ENCODE measurements at regions not wholly inside any gene's neighbourhood (a gene's known extent, or its start where the extent isn't known, plus 50 kb on each side); places are given as distances from the start of the nearest gene placed in this dataset.
"Not testable (repeated sequence)": the region's sequence is repeated elsewhere in the genome, so short reads cannot be mapped to it uniquely, and the experiment has no call there.

GRCh38 chr6:21935561-21936028 is 342.0 kb downstream of the SOX4 start:
- no peaks in the 10 kb centered on the region for H3K36me3 ChIP-seq (replicated peaks; ENCODE audit: insufficient read depth, low read length)
- H3K9me3 ChIP-seq (replicated peaks; ENCODE audit: insufficient read depth, low read length): no peaks in the 10 kb centered on the region
- H3K79me2 ChIP-seq (ENCODE audit: low read length): no peaks in the 10 kb centered on the region
- no peaks in the 10 kb centered on the region for H3K9me2 ChIP-seq (replicated peaks; ENCODE audit: insufficient read depth, low read length)
- no peak overlapping the region for H2AFZ ChIP-seq (ENCODE audit: low read length)
- no peak for DNase-seq
- no peak overlapping the region for H3K27ac ChIP-seq (ENCODE audit: low read length)
- H3K9ac ChIP-seq (ENCODE audit: low read length): no peak overlapping the region
- no peaks in the 10 kb centered on the region for H3F3A ChIP-seq (ENCODE audit: insufficient read depth, low read length)
- TF ChIP-seq EZH2 (optimal IDR thresholded peaks at IDR 0.05; ENCODE audit: low read depth, low read length) (no peak), CTCF (IDR thresholded peaks at IDR 0.05; ENCODE audit: low read length) (peak; percentile 43)
- H3K27me3 ChIP-seq (replicated peaks; ENCODE audit: insufficient read depth, low read length): no peaks in the 10 kb centered on the region
- H3K4me2 ChIP-seq (ENCODE audit: low read depth, low read length): no peak overlapping the region
- H3K4me1 ChIP-seq (ENCODE audit: low read length): no peaks in the 10 kb centered on the region
- H4K20me1 ChIP-seq (ENCODE audit: insufficient read depth, low read length): no peaks in the 10 kb centered on the region
- H3K4me3 ChIP-seq (ENCODE audit: low read length): no peak overlapping the region

GRCh38 chr6:21937466-21937865 is 343.9 kb downstream of the SOX4 start:
- H3K9me2 ChIP-seq (replicated peaks; ENCODE audit: insufficient read depth, low read length): no peaks in the 10 kb centered on the region
- no peaks in the 10 kb centered on the region for H3K27me3 ChIP-seq (replicated peaks; ENCODE audit: insufficient read depth, low read length)
- H3K4me3 ChIP-seq (ENCODE audit: low read length): no peak overlapping the region
- H4K20me1 ChIP-seq (ENCODE audit: insufficient read depth, low read length): no peaks in the 10 kb centered on the region
- no peak overlapping the region for H3K27ac ChIP-seq (ENCODE audit: low read length)
- DNase-seq: no peak
- H3K79me2 ChIP-seq (ENCODE audit: low read length): no peaks in the 10 kb centered on the region
- no peaks in the 10 kb centered on the region for H3K4me1 ChIP-seq (ENCODE audit: low read length)
- no peaks in the 10 kb centered on the region for H3K9me3 ChIP-seq (replicated peaks; ENCODE audit: insufficient read depth, low read length)
- no peak for TF ChIP-seq CTCF (IDR thresholded peaks at IDR 0.05; ENCODE audit: low read length)
- TF ChIP-seq EZH2 (optimal IDR thresholded peaks at IDR 0.05; ENCODE audit: low read depth, low read length): no peak
- no peak for TF ChIP-seq EZH2phosphoT487 (IDR thresholded peaks at IDR 0.05; ENCODE audit: low read length)
- H2AFZ ChIP-seq (ENCODE audit: low read length): no peak overlapping the region
- no peaks in the 10 kb centered on the region for H3K36me3 ChIP-seq (replicated peaks; ENCODE audit: insufficient read depth, low read length)
- no peak overlapping the region for H3K9ac ChIP-seq (ENCODE audit: low read length)
- H3F3A ChIP-seq (ENCODE audit: insufficient read depth, low read length): no peaks in the 10 kb centered on the region
- no peak overlapping the region for H3K4me2 ChIP-seq (ENCODE audit: low read depth, low read length)

GRCh38 chr6:21939066-21939465 is 345.5 kb downstream of the SOX4 start:
- H3K79me2 ChIP-seq (ENCODE audit: low read length); DNase-seq; H3K36me3 ChIP-seq (replicated peaks; ENCODE audit: insufficient read depth, low read length); H4K20me1 ChIP-seq (ENCODE audit: insufficient read depth, low read length); H3K9me2 ChIP-seq (replicated peaks; ENCODE audit: insufficient read depth, low read length); H3K27ac ChIP-seq (ENCODE audit: low read length); H3K27me3 ChIP-seq (replicated peaks; ENCODE audit: insufficient read depth, low read length); H3K9me3 ChIP-seq (replicated peaks; ENCODE audit: insufficient read depth, low read length); H3F3A ChIP-seq (ENCODE audit: insufficient read depth, low read length); H3K9ac ChIP-seq (ENCODE audit: low read length); H3K4me1 ChIP-seq (ENCODE audit: low read length); H2AFZ ChIP-seq (ENCODE audit: low read length); H3K4me3 ChIP-seq (ENCODE audit: low read length); H3K4me2 ChIP-seq (ENCODE audit: low read depth, low read length): not testable (repeated sequence)

- Histone ChIP-seq H3K4me3 (ENCODE audit: low read length) (no peak overlapping the region), H3K27me3 (replicated peaks; ENCODE audit: insufficient read depth, low read length) (no peaks in the 10 kb centered on the region), H3K4me2 (ENCODE audit: low read depth, low read length) (no peak overlapping the region), H4K20me1 (ENCODE audit: insufficient read depth, low read length) (no peaks in the 10 kb centered on the region), H3K27ac (ENCODE audit: low read length) (no peak overlapping the region), H3K36me3 (replicated peaks; ENCODE audit: insufficient read depth, low read length) (no peaks in the 10 kb centered on the region), H3K9me3 (replicated peaks; ENCODE audit: insufficient read depth, low read length) (no peaks in the 10 kb centered on the region), H3K4me1 (ENCODE audit: low read length) (no peaks in the 10 kb centered on the region), H3F3A (ENCODE audit: insufficient read depth, low read length) (no peaks in the 10 kb centered on the region), H3K79me2 (ENCODE audit: low read length) (no peaks in the 10 kb centered on the region), H3K9me2 (replicated peaks; ENCODE audit: insufficient read depth, low read length) (no peaks in the 10 kb centered on the region), H2AFZ (ENCODE audit: low read length) (no peak overlapping the region), H3K9ac (ENCODE audit: low read length) (no peak overlapping the region)
- no peak for TF ChIP-seq EZH2phosphoT487 (IDR thresholded peaks at IDR 0.05; ENCODE audit: low read length)
- TF ChIP-seq EZH2 (optimal IDR thresholded peaks at IDR 0.05; ENCODE audit: low read depth, low read length): no peak
- no peak for TF ChIP-seq CTCF (IDR thresholded peaks at IDR 0.05; ENCODE audit: low read length)
- no peak for DNase-seq
These were observed 348.4 kb downstream of the SOX4 start for GRCh38 chr6:21941926-21942325.

All from MM.1S (cell line).